ENCODE measurements at regions not wholly inside any gene's neighbourhood (a gene's known extent, or its start where the extent isn't known, plus 50 kb on each side); places are given as distances from the start of the nearest gene placed in this dataset.

GRCh38 chr3:10743366-10744097, 72.5 kb upstream of the SLC6A11 start:
- DNase-seq = no peak

GRCh38 chr3:10744098-10744465, 71.9 kb upstream of the SLC6A11 start:
- DNase-seq = no peak

- no peak for DNase-seq
Observed at GRCh38 chr3:10745392-10745791, 70.6 kb upstream of the SLC6A11 start.

GRCh38 chr3:10746001-10746400, 70.0 kb upstream of the SLC6A11 start:
- no peak for DNase-seq

GRCh38 chr3:10746684-10747083, 69.3 kb upstream of the SLC6A11 start:
- no peak for DNase-seq

GRCh38 chr3:10747341-10747740, 68.7 kb upstream of the SLC6A11 start:
- no peak for DNase-seq

- no peak for DNase-seq
Observed at GRCh38 chr3:10748040-10748439, 68.0 kb upstream of the SLC6A11 start.

GRCh38 chr3:10753964-10754363, 62.1 kb upstream of the SLC6A11 start:
- no peak for DNase-seq

GRCh38 chr3:10756546-10756945, 59.5 kb upstream of the SLC6A11 start:
- DNase-seq = no peak

GRCh38 chr3:10757021-10757820, 58.8 kb upstream of the SLC6A11 start:
- DNase-seq = no peak

GRCh38 chr3:10757821-10758130, 58.3 kb upstream of the SLC6A11 start:
- no peak for DNase-seq

GRCh38 chr3:10758304-10759037, 57.6 kb upstream of the SLC6A11 start:
- DNase-seq = peak; percentile 66

GRCh38 chr3:10759495-10759894, 56.5 kb upstream of the SLC6A11 start:
- no peak for DNase-seq

GRCh38 chr3:10760199-10760598, 55.8 kb upstream of the SLC6A11 start:
- DNase-seq = no peak

- no peak for DNase-seq
Observed at GRCh38 chr3:10761583-10761982, 54.4 kb upstream of the SLC6A11 start.

GRCh38 chr3:10762116-10762515, 53.9 kb upstream of the SLC6A11 start:
- no peak for DNase-seq

GRCh38 chr3:10762611-10763247, 53.3 kb upstream of the SLC6A11 start:
- DNase-seq = no peak

- no peak for DNase-seq
Observed at GRCh38 chr3:10763248-10763620, 52.8 kb upstream of the SLC6A11 start.

- no peak for DNase-seq
Observed at GRCh38 chr3:10763817-10764258, 52.2 kb upstream of the SLC6A11 start.

GRCh38 chr3:10764259-10765051, 51.6 kb upstream of the SLC6A11 start:
- no peak for DNase-seq

GRCh38 chr3:10766049-10766705, 49.9 kb upstream of the SLC6A11 start:
- no peak for DNase-seq

Measured in NCI-H2081 treated with DMSO at 0.1 percent for 48 hours (cell line).